Suprapubic skin (tissue), 4 donors: ENCODE measurements at regions not wholly inside any gene's neighbourhood (a gene's known extent, or its start where the extent isn't known, plus 50 kb on each side); places are given as distances from the start of the nearest gene placed in this dataset.
"Not testable (repeated sequence)": the region's sequence is repeated elsewhere in the genome, so short reads cannot be mapped to it uniquely, and the experiment has no call there.

Source experiments
- DNase-seq, 2 donors: peaks; one replicate each; pipeline ENCODE4 v3.0.0-alpha.2; 2019; ENCODE audit warnings: low spot score in 2 of 2
- H3K27ac ChIP-seq: fragments of 200-600 bp; sonication (generic); one replicate; pipeline ENCODE4 v1.5.1; 2019
- H3K27me3 ChIP-seq: fragments of 200-600 bp; sonication (generic); one replicate; pipeline ENCODE4 v1.5.1; 2019
- H3K36me3 ChIP-seq: fragments of 200-600 bp; sonication (generic); one replicate; pipeline ENCODE4 v1.5.1; 2019
- H3K4me1 ChIP-seq: fragments of 200-600 bp; sonication (generic); one replicate; pipeline ENCODE4 v1.5.1; 2019
- H3K4me3 ChIP-seq: fragments of 200-600 bp; sonication (generic); one replicate; pipeline ENCODE4 v1.5.1; 2019; ENCODE audit warnings: mild to moderate bottlenecking
- H3K9me3 ChIP-seq: fragments of 200-600 bp; sonication (generic); one replicate; pipeline ENCODE4 v1.5.1; 2019
- EP300 ChIP-seq: sonication (generic); formaldehyde crosslinking; IDR thresholded peaks from one replicate; pipeline ENCODE4 v1.6.1; 2017; ENCODE audit warnings: antibody characterized with exemption
- POLR2A ChIP-seq, 2 donors: fragments of 450-650 bp; IDR thresholded peaks; one replicate each; pipeline ENCODE4 v1.6.1; 2017; ENCODE audit warnings: antibody characterized with exemption in 2 of 2, mild to moderate bottlenecking in 2 of 2, moderate library complexity in 2 of 2
- POLR2AphosphoS5 ChIP-seq, 3 donors: sonication (generic); formaldehyde crosslinking; IDR thresholded peaks; one replicate each; pipeline ENCODE4 v1.6.1; 2017; ENCODE audit warnings: antibody characterized with exemption in 3 of 3
- WGBS: methylation state at CpG from one replicate; pipeline ENCODE4 v1.1.5; 2018; 5-methylcytosine and 5-hydroxymethylcytosine counted together
- TF ChIP-seq, protein P1 (sequence below), 2 donors: fragments of 200-600 bp in 1 of 2; fragments of 450-650 bp in 1 of 2; sonication (generic) in 1 of 2; IDR thresholded peaks; one replicate each; pipeline ENCODE4 v1.5.1; 2016 to 2019; ENCODE audit warnings: antibody characterized with exemption in 2 of 2, mild to moderate bottlenecking in 1 of 2, moderate library complexity in 1 of 2

DNA sequence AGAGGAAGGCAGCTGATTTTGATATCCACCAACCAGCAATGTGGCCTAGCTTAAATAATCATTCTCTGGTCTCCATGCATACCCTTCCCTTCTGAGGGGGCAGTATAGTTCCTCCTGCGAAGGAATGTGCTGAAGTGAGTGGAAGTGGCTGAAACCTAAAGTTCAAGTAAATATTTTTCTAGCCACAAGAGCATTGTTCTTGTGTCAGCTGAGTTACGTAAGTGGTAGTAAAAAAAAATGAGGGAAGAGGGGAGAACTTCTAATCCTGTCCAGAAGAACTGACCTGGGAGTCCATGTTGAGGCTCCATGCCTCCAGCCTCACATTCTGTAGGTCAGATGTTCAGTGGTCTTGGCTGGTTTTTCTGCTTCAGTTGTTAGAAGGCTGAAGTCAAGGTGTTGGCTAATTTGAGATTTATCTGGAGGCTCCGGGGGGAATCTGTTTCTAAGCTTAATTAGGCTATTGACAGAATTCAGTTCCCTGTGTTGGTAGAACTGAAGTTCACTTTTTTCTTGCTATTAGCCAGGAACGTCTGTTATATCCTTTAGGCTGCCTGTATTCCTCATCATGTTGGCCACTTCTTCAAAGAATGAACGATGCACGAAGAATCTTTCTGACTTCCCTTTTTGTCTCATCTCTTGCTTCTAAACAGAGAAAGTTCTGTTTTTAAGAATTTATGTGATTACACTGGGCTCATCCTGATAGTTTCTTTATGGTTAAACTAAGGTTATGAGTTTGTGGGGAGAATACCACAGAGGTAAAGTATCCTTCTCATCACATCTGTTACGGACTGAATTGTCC is 207.1 kb upstream of the PRSS16 start:
- Histone ChIP-seq H3K27ac (no peak overlapping the region), H3K27me3 (peaks cover 8% of the 10 kb centered on the region), H3K36me3 (no peaks in the 10 kb centered on the region), H3K4me1 (no peaks in the 10 kb centered on the region), H3K4me3 (no peak overlapping the region), H3K9me3 (no peaks in the 10 kb centered on the region)
- 84% methylated on average over 7 of the region's 7 CpGs for WGBS
- DNase-seq, result no peak
- TF ChIP-seq POLR2AphosphoS5 (IDR thresholded peaks at IDR 0.05) (no peak), EP300 (no peak), POLR2A (IDR thresholded peaks at IDR 0.05) (no peak)
- TF ChIP-seq, protein P1, sequence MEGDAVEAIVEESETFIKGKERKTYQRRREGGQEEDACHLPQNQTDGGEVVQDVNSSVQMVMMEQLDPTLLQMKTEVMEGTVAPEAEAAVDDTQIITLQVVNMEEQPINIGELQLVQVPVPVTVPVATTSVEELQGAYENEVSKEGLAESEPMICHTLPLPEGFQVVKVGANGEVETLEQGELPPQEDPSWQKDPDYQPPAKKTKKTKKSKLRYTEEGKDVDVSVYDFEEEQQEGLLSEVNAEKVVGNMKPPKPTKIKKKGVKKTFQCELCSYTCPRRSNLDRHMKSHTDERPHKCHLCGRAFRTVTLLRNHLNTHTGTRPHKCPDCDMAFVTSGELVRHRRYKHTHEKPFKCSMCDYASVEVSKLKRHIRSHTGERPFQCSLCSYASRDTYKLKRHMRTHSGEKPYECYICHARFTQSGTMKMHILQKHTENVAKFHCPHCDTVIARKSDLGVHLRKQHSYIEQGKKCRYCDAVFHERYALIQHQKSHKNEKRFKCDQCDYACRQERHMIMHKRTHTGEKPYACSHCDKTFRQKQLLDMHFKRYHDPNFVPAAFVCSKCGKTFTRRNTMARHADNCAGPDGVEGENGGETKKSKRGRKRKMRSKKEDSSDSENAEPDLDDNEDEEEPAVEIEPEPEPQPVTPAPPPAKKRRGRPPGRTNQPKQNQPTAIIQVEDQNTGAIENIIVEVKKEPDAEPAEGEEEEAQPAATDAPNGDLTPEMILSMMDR (IDR thresholded peaks at IDR 0.05), result no peak

DNA sequence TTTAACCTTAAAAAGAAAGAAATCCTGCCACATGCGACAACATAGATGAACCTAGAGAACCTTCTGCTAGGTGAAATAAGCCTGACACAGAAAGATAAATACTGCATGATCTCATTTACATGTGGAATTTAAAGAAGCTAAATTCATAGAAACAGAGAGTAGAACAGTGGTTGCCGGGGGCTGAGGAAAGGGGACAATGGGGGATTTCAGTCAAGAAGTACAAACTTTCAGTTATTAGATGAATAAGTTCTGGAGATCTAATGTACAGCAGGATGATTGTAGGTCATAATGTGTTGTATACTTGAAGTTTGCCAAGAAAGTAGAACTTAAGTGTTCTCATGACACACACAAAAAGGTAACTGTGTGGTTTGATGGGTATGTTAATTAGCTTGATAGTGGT is 204.3 kb upstream of the PRSS16 start:
- Histone ChIP-seq H3K4me1 (no peaks in the 10 kb centered on the region), H3K27me3 (peaks cover 4% of the 10 kb centered on the region), H3K27ac (no peak overlapping the region), H3K4me3 (no peak overlapping the region), H3K9me3 (no peaks in the 10 kb centered on the region), H3K36me3 (no peaks in the 10 kb centered on the region)
- TF ChIP-seq, protein P1 (IDR thresholded peaks at IDR 0.05), result no peak
- TF ChIP-seq EP300, result no peak
- no peak for TF ChIP-seq POLR2AphosphoS5 (IDR thresholded peaks at IDR 0.05)
- DNase-seq, result no peak
- WGBS, result 94% methylated on average over 2 of the region's 2 CpGs

DNA sequence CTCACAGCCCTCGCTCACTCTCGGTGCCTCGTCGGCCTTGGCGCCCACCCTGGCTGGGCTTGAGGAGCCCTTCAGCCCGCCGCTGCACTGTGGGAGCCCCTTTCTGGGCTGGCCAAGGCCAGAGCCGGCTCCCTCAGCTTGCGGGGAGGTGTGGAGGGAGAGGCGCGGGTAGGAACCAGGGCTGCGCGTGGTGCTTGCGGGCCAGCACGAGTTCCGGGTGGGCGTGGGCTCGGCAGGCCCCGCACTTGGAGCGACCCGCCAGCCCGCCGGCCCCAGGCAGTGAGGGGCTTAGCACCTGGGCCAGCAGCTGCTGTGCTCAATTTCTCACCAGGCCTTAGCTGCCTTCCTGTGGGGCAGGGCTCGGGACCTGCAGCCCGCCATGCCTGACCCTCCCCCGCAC is 202.4 kb upstream of the PRSS16 start:
- H3K36me3 ChIP-seq, H3K9me3 ChIP-seq, H3K4me1 ChIP-seq, H3K27ac ChIP-seq, H3K4me3 ChIP-seq, DNase-seq, H3K27me3 ChIP-seq: not testable (repeated sequence)
- WGBS, result 100% methylated on average over 1 of the region's 26 CpGs

DNA sequence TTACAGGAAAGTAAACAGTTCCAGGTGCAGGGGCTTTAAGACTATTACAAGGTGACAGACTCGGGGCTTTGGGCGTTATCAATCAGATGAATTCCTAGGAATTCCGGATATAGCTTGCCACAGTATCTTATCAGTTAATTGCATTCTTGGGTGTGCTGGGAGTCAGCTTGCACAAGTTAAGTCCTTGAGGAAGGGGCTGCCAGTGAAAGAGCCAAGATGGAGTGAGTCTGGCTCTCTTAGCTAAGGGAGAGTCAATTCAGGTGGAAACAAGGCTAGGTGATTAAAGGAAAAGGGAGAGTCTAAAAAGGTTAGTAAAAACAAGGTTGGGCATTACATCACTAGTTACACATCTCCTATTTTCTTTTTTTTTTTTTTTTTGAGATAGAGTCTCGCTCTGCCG is 199.8 kb upstream of the PRSS16 start:
- H3K36me3 ChIP-seq, H3K27ac ChIP-seq, H3K9me3 ChIP-seq, H3K27me3 ChIP-seq, DNase-seq, H3K4me3 ChIP-seq, H3K4me1 ChIP-seq: not testable (repeated sequence)
- 62% methylated on average over 5 of the region's 5 CpGs for WGBS

DNA sequence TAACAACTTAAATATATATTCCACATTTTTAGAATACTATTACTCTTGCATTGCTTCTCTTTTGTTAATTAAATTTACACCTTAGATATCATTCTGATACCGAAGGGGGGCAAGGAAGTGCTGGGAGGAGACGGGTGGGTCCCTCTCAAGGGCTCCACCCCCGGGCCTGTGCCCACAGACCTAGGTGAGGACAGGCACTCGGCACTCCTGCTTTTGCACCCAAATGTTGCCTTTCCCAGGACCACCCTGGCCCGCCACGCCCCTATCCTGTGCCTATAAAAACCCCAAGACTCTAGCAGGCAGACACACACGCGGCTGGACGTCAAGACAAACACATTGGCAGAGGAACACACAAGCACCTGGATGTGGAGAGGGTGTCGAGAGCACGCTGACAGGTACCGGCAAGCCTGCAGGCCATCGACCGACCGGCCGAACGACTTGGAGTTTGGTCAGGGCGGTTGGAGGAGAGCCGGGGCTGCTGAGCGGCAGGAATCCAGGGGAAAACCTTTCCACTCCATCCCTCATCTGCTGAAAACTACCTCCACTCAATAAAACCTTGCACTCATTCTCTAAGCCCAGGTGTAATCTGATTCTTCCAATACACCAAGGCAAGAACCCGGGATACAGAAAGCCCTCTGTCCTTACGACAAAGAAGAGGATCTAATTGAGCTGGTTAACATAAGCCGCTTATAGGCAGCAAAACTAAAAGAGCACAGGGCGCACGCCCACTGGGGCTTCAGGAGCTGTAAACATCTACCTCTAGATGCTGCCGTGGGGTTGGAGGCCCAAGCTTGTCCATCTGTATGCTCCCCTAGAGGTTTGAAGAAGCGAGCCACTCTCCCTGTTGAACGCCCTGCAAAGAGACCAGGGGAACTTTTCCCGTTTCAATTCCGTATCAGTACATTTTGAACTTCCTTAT is 197.4 kb upstream of the PRSS16 start:
- WGBS, result 56% methylated on average over 19 of the region's 30 CpGs
- no peaks in the 10 kb centered on the region for H3K9me3 ChIP-seq
- TF ChIP-seq EP300, result no peak
- TF ChIP-seq POLR2A (IDR thresholded peaks at IDR 0.05), result no peak
- TF ChIP-seq, protein P1 (IDR thresholded peaks at IDR 0.05), result no peak
- TF ChIP-seq POLR2AphosphoS5 (IDR thresholded peaks at IDR 0.05), result no peak
- no peak overlapping the region for H3K4me3 ChIP-seq
- H3K27me3 ChIP-seq, result peaks cover 9% of the 10 kb centered on the region
- H3K36me3 ChIP-seq, result no peaks in the 10 kb centered on the region
- H3K27ac ChIP-seq, result no peak overlapping the region
- no peak for DNase-seq
- H3K4me1 ChIP-seq, result no peaks in the 10 kb centered on the region

GRCh38 chr6:27052082-27052730 is 195.3 kb upstream of the PRSS16 start:
- not testable (repeated sequence) for H3K4me1 ChIP-seq, H3K9me3 ChIP-seq, H3K4me3 ChIP-seq, DNase-seq, H3K36me3 ChIP-seq, H3K27ac ChIP-seq
- H3K27me3 ChIP-seq, result peaks cover 13% of the 10 kb centered on the region
- 84% methylated on average over 10 of the region's 10 CpGs for WGBS
